Ovary (tissue), 7 donors: ENCODE measurements at regions not wholly inside any gene's neighbourhood (a gene's known extent, or its start where the extent isn't known, plus 50 kb on each side); places are given as distances from the start of the nearest gene placed in this dataset.

Experiments
- DNase-seq, 5 donors: peaks; one replicate each; pipeline ENCODE4 v3.0.0-alpha.2; 2019 to 2020
- H3K27ac ChIP-seq, 2 donors: fragments of 200-600 bp; one replicate each; pipeline versions ENCODE4 v1.5.1 to v1.8.0; 2019 to 2022
- H3K27me3 ChIP-seq: fragments of 200-600 bp; one replicate; pipeline ENCODE4 v1.8.0; 2022
- H3K36me3 ChIP-seq: fragments of 200-600 bp; sonication (generic); one replicate; pipeline ENCODE4 v1.5.1; 2019
- H3K4me1 ChIP-seq: one replicate; pipeline ENCODE4 v1.8.1; 2013; ENCODE audit warnings: mild to moderate bottlenecking, moderate library complexity; ENCODE audit not compliant: insufficient read depth
- H3K4me3 ChIP-seq: fragments of 200-600 bp; sonication (generic); one replicate; pipeline ENCODE4 v1.5.1; 2017
- H3K9me3 ChIP-seq, 2 donors: fragments of 200-600 bp in 1 of 2; sonication (generic) in 1 of 2; one replicate each; pipeline versions ENCODE4 v1.5.1 to v1.8.1; 2013 to 2019; ENCODE audit warnings: mild to moderate bottlenecking in 1 of 2, moderate library complexity in 1 of 2
- CTCF ChIP-seq, 3 donors: fragments of 450-650 bp in 2 of 3; fragments of 200-600 bp in 1 of 3; IDR thresholded peaks; one replicate each; pipeline versions ENCODE4 v1.5.1 to v1.8.0; 2016 to 2022; ENCODE audit warnings: antibody characterized with exemption in 3 of 3, mild to moderate bottlenecking in 1 of 3
- EP300 ChIP-seq: sonication (generic); formaldehyde crosslinking; IDR thresholded peaks from one replicate; pipeline ENCODE4 v1.6.1; 2017; ENCODE audit warnings: antibody characterized with exemption
- POLR2A ChIP-seq: fragments of 450-650 bp; IDR thresholded peaks from one replicate; pipeline ENCODE4 v1.6.1; 2017; ENCODE audit warnings: antibody characterized with exemption, mild to moderate bottlenecking, moderate library complexity
- WGBS, 3 donors: extraction: QIAGEN DNeasy Blood & Tissue Kit in 1 of 3; methylation state at CpG; one replicate each; pipeline versions ENCODE4 v1.1.5 to v1.1.7; 2013 to 2017; 5-methylcytosine and 5-hydroxymethylcytosine counted together
- intact Hi-C, 4 donors: fragments of 100-400 bp; cut with DNase I; formaldehyde crosslinking; loops; one replicate each; pipeline versions ENCODE4 v1.11.0 to v1.15.1; 2022 to 2023
- donor health status: DM: no; HTN: no; CAD: no; lungs with moderate emphysema.
- donor health status: DM: no; HTN: no; CAD: no.
- donor health status: Bipolar disorder and iron deficiency.
- donor health status: DM: no; HTN: no; CAD: no.
- donor health status: DM: yes; HTN: yes; CAD: no.

GRCh38 chr7:106763717-106764116, 101.4 kb upstream of the PIK3CG start:
- intact Hi-C loops, result no loop called here
- WGBS, 3 donors, result 69 to 79% (median 71%) methylated on average over 2 of the region's 2 CpGs

GRCh38 chr7:106765727-106766355, 99.2 kb upstream of the PIK3CG start:
- Histone ChIP-seq H3K27ac (no peak overlapping the region), H3K4me1 (no peaks in the 10 kb centered on the region), H3K4me3 (no peak overlapping the region), H3K27me3 (no peaks in the 10 kb centered on the region), H3K36me3 (no peaks in the 10 kb centered on the region), H3K9me3 (no peaks in the 10 kb centered on the region)
- DNase-seq, result no peak
- TF ChIP-seq CTCF (IDR thresholded peaks at IDR 0.05) (no peak), POLR2A (no peak), EP300 (no peak)
- 84 to 93% (median 86%) methylated on average over 5 of the region's 5 CpGs for WGBS, 3 donors
- intact Hi-C loops, result no loop called here

More at GRCh38 chr7:106763717-106764116, 101.4 kb upstream of the PIK3CG start:
- Histone ChIP-seq H3K36me3 (no peaks in the 10 kb centered on the region), H3K27me3 (no peaks in the 10 kb centered on the region), H3K27ac (no peak overlapping the region), H3K9me3 (no peaks in the 10 kb centered on the region), H3K4me3 (no peak overlapping the region), H3K4me1 (no peaks in the 10 kb centered on the region)
- TF ChIP-seq EP300, result no peak
- TF ChIP-seq POLR2A, result no peak
- TF ChIP-seq CTCF (IDR thresholded peaks at IDR 0.05), result no peak
- no peak for DNase-seq

- intact Hi-C loops, result no loop called here
- H3K27ac ChIP-seq, result no peak overlapping the region
- H3K9me3 ChIP-seq, result no peaks in the 10 kb centered on the region
- TF ChIP-seq CTCF (IDR thresholded peaks at IDR 0.05) (no peak), EP300 (no peak), POLR2A (no peak)
- WGBS, 3 donors, result 53 to 63% (median 55%) methylated on average over 2 of the region's 2 CpGs
- H3K27me3 ChIP-seq, result no peaks in the 10 kb centered on the region
- H3K4me1 ChIP-seq, result no peaks in the 10 kb centered on the region
- DNase-seq, result no peak
- no peak overlapping the region for H3K4me3 ChIP-seq
- H3K36me3 ChIP-seq, result no peaks in the 10 kb centered on the region
Observed at GRCh38 chr7:106766551-106766950, 98.5 kb upstream of the PIK3CG start.

- intact Hi-C loops, result no loop called here
- no peaks in the 10 kb centered on the region for H3K9me3 ChIP-seq
- H3K27me3 ChIP-seq, result no peaks in the 10 kb centered on the region
- H3K36me3 ChIP-seq, result no peaks in the 10 kb centered on the region
- DNase-seq, result no peak
- no peaks in the 10 kb centered on the region for H3K4me1 ChIP-seq
- H3K4me3 ChIP-seq, result no peak overlapping the region
- WGBS, 3 donors, result 89 to 95% (median 91%) methylated on average over 3 of the region's 3 CpGs
- TF ChIP-seq CTCF (IDR thresholded peaks at IDR 0.05) (no peak), POLR2A (no peak), EP300 (no peak)
- H3K27ac ChIP-seq, result no peak overlapping the region
Observed at GRCh38 chr7:106767078-106767477, 98.0 kb upstream of the PIK3CG start.
